KMS-11 (cell line): ENCODE measurements at regions not wholly inside any gene's neighbourhood (a gene's known extent, or its start where the extent isn't known, plus 50 kb on each side); places are given as distances from the start of the nearest gene placed in this dataset.

Experiments used
- H2AFZ ChIP-seq: fragments of 200-600 bp; sonication (generic); 2 replicates; pipeline ENCODE4 v1.6.1; 2016; ENCODE audit warnings: antibody characterized with exemption, mixed run types, low read depth
- H3K27ac ChIP-seq: fragments of 200-600 bp; sonication (generic); 2 replicates; pipeline ENCODE4 v1.6.1; 2016; ENCODE audit warnings: mild to moderate bottlenecking, mixed run types
- H3K27me3 ChIP-seq: fragments of 200-600 bp; sonication (generic); 2 replicates; pipeline ENCODE4 v1.6.1; 2017; ENCODE audit warnings: mild to moderate bottlenecking, low read depth, mixed run types, moderate library complexity; ENCODE audit not compliant: insufficient read depth
- H3K36me3 ChIP-seq: fragments of 200-600 bp; sonication (generic); 2 replicates; pipeline ENCODE4 v1.6.1; 2017; ENCODE audit warnings: mild to moderate bottlenecking, mixed run types; ENCODE audit not compliant: insufficient read depth
- H3K4me1 ChIP-seq: fragments of 200-600 bp; sonication (generic); 2 replicates; pipeline ENCODE4 v1.6.1; 2016; ENCODE audit warnings: mild to moderate bottlenecking, low read depth, mixed run types; ENCODE audit not compliant: poor library complexity, severe bottlenecking
- H3K4me2 ChIP-seq: fragments of 200-600 bp; sonication (generic); 2 replicates; pipeline ENCODE4 v1.7.0; 2016; ENCODE audit warnings: mild to moderate bottlenecking, mixed run types
- H3K4me3 ChIP-seq: fragments of 200-600 bp; sonication (generic); IDR thresholded peaks from 2 replicates; pipeline ENCODE4 v1.6.1; 2017; ENCODE audit warnings: low read depth, low read length, mixed read lengths; ENCODE audit not compliant: insufficient read depth
- H3K79me2 ChIP-seq: fragments of 200-600 bp; sonication (generic); 2 replicates; pipeline ENCODE4 v1.6.1; 2016; ENCODE audit warnings: low read depth, mixed run types; ENCODE audit not compliant: insufficient read depth
- H3K9ac ChIP-seq: fragments of 200-600 bp; sonication (generic); 2 replicates; pipeline ENCODE4 v1.6.1; 2016; ENCODE audit warnings: mild to moderate bottlenecking, mixed run types
- H4K20me1 ChIP-seq: fragments of 200-600 bp; sonication (generic); 2 replicates; pipeline ENCODE4 v1.6.1; 2016; ENCODE audit warnings: mild to moderate bottlenecking, mixed run types; ENCODE audit not compliant: insufficient read depth
- TF ChIP-seq, protein P1 (sequence below): fragments of 200-600 bp; sonication (generic); conservative IDR thresholded peaks from 2 replicates; pipeline ENCODE4 v1.6.1; 2017; ENCODE audit warnings: low read depth, mild to moderate bottlenecking, antibody characterized with exemption, low read length, moderate library complexity, mixed read lengths

DNA sequence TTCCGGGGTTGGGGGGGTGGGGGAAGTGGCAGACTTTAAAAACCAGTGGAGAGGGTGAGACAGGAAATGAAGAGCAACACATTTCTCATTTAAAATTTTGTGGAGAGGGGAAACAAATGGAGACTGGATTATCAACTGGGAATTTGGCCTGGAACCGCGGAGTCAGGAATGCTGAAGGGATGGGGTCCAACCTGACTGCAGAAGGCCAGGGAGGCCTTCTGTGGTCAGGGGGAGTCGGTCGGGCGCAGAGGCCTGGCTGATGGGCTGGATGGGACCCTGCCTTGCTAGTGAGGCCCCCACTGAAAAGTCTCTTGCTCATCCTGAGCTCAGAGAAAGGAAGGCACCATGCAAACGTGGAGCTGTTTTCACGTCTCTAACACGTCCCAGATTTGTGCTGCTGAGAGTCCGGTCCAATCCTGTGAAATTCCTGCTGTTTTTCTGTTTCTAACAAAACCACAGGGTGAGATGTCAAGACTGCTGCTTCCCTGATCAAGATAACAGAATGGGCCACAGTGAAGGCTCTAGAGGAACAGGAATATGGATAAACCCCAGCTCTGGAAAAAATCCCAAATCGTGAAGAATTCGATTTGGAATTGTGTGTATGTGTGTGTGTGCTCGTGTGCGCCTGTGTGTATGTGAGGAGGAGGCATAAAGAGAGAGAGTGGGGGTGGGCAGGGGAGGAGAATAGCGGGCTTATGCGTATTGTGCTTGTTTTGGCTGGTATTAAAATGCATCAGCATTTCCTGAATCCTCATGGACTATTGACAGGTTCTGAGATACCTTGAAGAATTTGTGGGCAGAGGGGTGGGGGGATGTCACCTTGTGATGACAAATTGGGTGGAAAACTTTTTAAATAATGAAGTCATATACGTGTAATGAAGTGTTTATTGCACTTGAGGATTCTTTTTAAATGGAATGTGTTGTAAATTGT, 117.4 kb downstream of the NGF start:
- Histone ChIP-seq H3K79me2 (no peaks in the 10 kb centered on the region), H3K4me3 (no peak overlapping the region), H2AFZ (no peak overlapping the region), H3K36me3 (no peaks in the 10 kb centered on the region), H3K4me2 (no peak overlapping the region), H4K20me1 (no peaks in the 10 kb centered on the region), H3K27me3 (no peaks in the 10 kb centered on the region), H3K27ac (no peak overlapping the region), H3K4me1 (no peaks in the 10 kb centered on the region), H3K9ac (no peak overlapping the region)
- TF ChIP-seq, protein P1, sequence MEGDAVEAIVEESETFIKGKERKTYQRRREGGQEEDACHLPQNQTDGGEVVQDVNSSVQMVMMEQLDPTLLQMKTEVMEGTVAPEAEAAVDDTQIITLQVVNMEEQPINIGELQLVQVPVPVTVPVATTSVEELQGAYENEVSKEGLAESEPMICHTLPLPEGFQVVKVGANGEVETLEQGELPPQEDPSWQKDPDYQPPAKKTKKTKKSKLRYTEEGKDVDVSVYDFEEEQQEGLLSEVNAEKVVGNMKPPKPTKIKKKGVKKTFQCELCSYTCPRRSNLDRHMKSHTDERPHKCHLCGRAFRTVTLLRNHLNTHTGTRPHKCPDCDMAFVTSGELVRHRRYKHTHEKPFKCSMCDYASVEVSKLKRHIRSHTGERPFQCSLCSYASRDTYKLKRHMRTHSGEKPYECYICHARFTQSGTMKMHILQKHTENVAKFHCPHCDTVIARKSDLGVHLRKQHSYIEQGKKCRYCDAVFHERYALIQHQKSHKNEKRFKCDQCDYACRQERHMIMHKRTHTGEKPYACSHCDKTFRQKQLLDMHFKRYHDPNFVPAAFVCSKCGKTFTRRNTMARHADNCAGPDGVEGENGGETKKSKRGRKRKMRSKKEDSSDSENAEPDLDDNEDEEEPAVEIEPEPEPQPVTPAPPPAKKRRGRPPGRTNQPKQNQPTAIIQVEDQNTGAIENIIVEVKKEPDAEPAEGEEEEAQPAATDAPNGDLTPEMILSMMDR = no peak

DNA sequence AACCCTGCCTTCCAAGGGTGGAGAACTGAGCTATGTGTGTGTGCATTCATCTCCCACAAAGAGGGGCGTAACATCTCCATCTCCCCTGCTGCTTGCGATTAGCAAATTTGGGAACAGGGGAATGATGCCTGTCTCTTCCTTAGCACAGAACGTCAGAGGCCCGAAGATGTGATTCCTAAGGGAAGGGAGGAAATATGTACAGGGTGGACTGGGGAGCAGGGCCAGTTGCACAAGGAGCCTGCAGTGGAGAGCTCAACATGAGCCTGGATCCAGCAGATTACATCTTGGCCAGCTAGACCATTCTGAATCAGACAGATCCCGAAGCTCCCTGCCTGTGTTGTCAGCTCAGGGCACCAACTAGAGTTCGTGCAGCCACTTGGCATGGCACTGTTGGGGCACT, 118.1 kb downstream of the NGF start:
- Histone ChIP-seq H3K4me2 (no peak overlapping the region), H3K79me2 (no peaks in the 10 kb centered on the region), H2AFZ (no peak overlapping the region), H4K20me1 (no peaks in the 10 kb centered on the region), H3K27ac (no peak overlapping the region), H3K9ac (no peak overlapping the region), H3K36me3 (no peaks in the 10 kb centered on the region), H3K27me3 (no peaks in the 10 kb centered on the region), H3K4me1 (no peaks in the 10 kb centered on the region), H3K4me3 (no peak overlapping the region)
- TF ChIP-seq, protein P1 = no peak

DNA sequence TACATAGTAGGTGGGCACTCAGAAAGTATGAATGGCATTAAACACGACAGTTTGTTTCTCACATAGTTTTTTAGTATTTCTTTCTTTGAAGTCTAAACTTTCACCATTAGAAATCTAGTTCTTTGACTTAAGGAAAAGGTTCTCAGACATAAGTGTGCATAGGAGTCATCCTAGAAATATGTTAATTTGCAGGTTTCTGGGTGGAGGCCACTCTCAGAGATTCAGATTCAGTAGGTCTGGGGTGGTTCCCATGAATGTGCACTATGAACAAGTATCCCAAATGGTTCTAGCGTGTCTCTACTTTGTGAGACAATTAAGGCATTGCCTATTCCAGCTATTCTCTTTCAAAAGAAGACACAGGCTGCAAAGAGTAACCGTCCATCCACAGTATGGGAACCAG, 119.3 kb downstream of the NGF start:
- TF ChIP-seq, protein P1 = no peak
- no peaks in the 10 kb centered on the region for H3K4me1 ChIP-seq
- no peaks in the 10 kb centered on the region for H3K79me2 ChIP-seq
- H3K27me3 ChIP-seq = no peaks in the 10 kb centered on the region
- H2AFZ ChIP-seq = no peak overlapping the region
- no peak overlapping the region for H3K9ac ChIP-seq
- H3K4me2 ChIP-seq = no peak overlapping the region
- no peak overlapping the region for H3K27ac ChIP-seq
- H4K20me1 ChIP-seq = no peaks in the 10 kb centered on the region
- no peaks in the 10 kb centered on the region for H3K36me3 ChIP-seq
- no peak overlapping the region for H3K4me3 ChIP-seq

- no peak overlapping the region for H3K4me3 ChIP-seq
- no peak overlapping the region for H2AFZ ChIP-seq
- no peaks in the 10 kb centered on the region for H3K79me2 ChIP-seq
- H3K36me3 ChIP-seq = no peaks in the 10 kb centered on the region
- no peak overlapping the region for H3K27ac ChIP-seq
- no peaks in the 10 kb centered on the region for H3K4me1 ChIP-seq
- no peak overlapping the region for H3K9ac ChIP-seq
- H3K27me3 ChIP-seq = no peaks in the 10 kb centered on the region
- TF ChIP-seq, protein P1 = no peak
- no peaks in the 10 kb centered on the region for H4K20me1 ChIP-seq
- H3K4me2 ChIP-seq = no peak overlapping the region
These were observed 120.0 kb downstream of the NGF start for GRCh38 chr1:115218034-115218405.
